H1 (cell line): ENCODE measurements at regions not wholly inside any gene's neighbourhood (a gene's known extent, or its start where the extent isn't known, plus 50 kb on each side); places are given as distances from the start of the nearest gene placed in this dataset.

Experiments used
- CHD2 ChIP-seq: IDR thresholded peaks from 2 replicates; pipeline ENCODE4 v1.6.1; 2012; ENCODE audit warnings: low read length, improper control_type of control experiment
- RNF2 ChIP-seq: fragments of 200-900, 300-1000 bp; sonication (generic); IDR thresholded peaks from 2 replicates; pipeline ENCODE4 v1.7.1; 2016; ENCODE audit warnings: borderline replicate concordance, low read depth, mild to moderate bottlenecking, antibody characterized with exemption, low read length; ENCODE audit not compliant: poor library complexity, severe bottlenecking; ENCODE audit errors: missing control alignments
- RXRA ChIP-seq: IDR thresholded peaks from 2 replicates; pipeline ENCODE4 v1.6.1; 2011; ENCODE audit warnings: low read depth, mild to moderate bottlenecking, low read length, moderate library complexity; ENCODE audit not compliant: insufficient read depth
- SIN3A ChIP-seq, 2 experiments: IDR thresholded peaks in 1 of 2; conservative IDR thresholded peaks in 1 of 2; 2 replicates each; pipeline ENCODE4 v1.6.1; 2011 to 2012; ENCODE audit warnings: low read length in 2 of 2, improper control_type of control experiment in 1 of 2, low read depth in 1 of 2, mild to moderate bottlenecking in 1 of 2
- SIX5 ChIP-seq: IDR thresholded peaks from 2 replicates; pipeline ENCODE4 v1.6.1; 2011; ENCODE audit warnings: mild to moderate bottlenecking, low read depth, low read length
- SP4 ChIP-seq: IDR thresholded peaks from 2 replicates; pipeline ENCODE4 v1.6.1; 2012; ENCODE audit warnings: low read length, inconsistent platforms

DNA sequence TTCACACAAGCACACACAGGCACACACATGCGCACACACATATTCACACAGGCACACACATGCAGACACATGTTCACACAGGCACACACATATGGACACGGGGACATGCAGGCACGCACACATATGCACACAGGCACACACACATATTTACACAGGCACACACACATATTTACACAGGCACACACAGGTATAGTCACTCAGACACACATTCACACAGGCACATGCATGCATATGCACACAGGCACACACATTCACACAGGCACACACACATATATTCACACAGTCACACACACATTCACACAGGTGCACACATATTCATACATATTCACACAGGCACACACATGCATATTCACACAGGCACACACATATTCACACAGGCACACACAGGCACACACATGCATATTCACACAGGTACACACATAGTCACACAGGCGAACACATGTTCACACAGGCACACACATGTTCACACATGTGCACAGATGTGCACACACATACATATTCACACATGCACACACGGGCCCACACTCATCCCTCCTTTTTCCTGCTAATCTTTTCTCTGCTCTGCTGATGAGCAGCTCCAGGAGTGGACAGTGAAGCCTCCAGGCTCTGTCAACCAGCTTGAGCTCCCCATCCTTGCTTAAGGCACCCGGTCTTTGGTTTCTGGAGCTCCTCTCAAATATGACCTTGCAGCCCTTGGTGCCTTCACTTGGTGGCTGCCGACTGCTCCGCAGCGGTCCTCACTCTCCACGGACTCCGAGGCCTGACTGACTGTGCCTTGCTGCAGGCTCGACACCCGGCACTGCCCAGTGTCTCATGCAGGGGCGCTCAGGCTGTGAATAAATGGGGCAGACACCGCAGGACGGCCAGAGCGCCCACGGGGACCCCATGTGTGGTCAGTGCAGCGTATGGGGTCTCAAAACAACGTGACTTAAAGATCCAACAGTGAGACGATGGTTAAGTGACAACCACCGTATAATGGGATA, 581.2 kb upstream of the MGMT start (continued):
- TF ChIP-seq SIN3A (conservative IDR thresholded peaks at IDR 0.05 in 1 of 2, IDR thresholded peaks at IDR 0.05 in 1 of 2; ENCODE audit: low read depth in 1 of 2, low read length in 2 of 2) (no peak), SP4 (no peak), CHD2 (no peak), RNF2 (no peak), SIX5 (no peak), RXRA (no peak)
